Adrenal gland (tissue), 9 donors: ENCODE measurements at regions not wholly inside any gene's neighbourhood (a gene's known extent, or its start where the extent isn't known, plus 50 kb on each side); places are given as distances from the start of the nearest gene placed in this dataset.

Experiments used
- DNase-seq, 7 donors: peaks; one replicate each; pipeline ENCODE4 v3.0.0-alpha.2; 2019 to 2020
- H3K27ac ChIP-seq, 5 donors: fragments of 200-600 bp; sonication (generic) in 4 of 5; 1 replicate in 3 of 5; 2 replicates in 2 of 5; pipeline versions ENCODE4 v1.5.1 to v1.8.0; 2016 to 2020; ENCODE audit warnings: mild to moderate bottlenecking in 1 of 5
- H3K27me3 ChIP-seq: fragments of 200-600 bp; 2 replicates; pipeline ENCODE4 v1.8.0; 2021
- H3K36me3 ChIP-seq, 2 donors: fragments of 200-600 bp; replicated peaks in 1 of 2; 1 replicate in 1 of 2; 2 replicates in 1 of 2; pipeline versions ENCODE4 v1.5.1 to v1.8.0; 2018 to 2022
- H3K4me1 ChIP-seq, 2 donors: fragments of 200-600 bp; replicated peaks in 1 of 2; 1 replicate in 1 of 2; 2 replicates in 1 of 2; pipeline versions ENCODE4 v1.5.1 to v1.8.0; 2018 to 2021
- H3K4me3 ChIP-seq, 4 donors: fragments of 200-600 bp; sonication (generic) in 3 of 4; one replicate each; pipeline ENCODE4 v1.5.1; 2016 to 2018
- H3K9me3 ChIP-seq, 3 donors: fragments of 200-600 bp; sonication (generic) in 1 of 3; replicated peaks in 1 of 3; 1 replicate in 2 of 3; 2 replicates in 1 of 3; pipeline versions ENCODE4 v1.5.1 to v1.8.0; 2016 to 2021
- POLR2A ChIP-seq, 2 donors: fragments of 450-650 bp; IDR thresholded peaks; one replicate each; pipeline ENCODE4 v1.6.1; 2017; ENCODE audit warnings: antibody characterized with exemption in 2 of 2, mild to moderate bottlenecking in 2 of 2, moderate library complexity in 1 of 2
- WGBS, 4 donors: extraction: QIAGEN DNeasy Blood & Tissue Kit in 2 of 4; methylation state at CpG; one replicate each; pipeline versions ENCODE4 v1.1.5 to v1.1.7; 2013 to 2017; 5-methylcytosine and 5-hydroxymethylcytosine counted together
- intact Hi-C, 2 donors: fragments of 100-400 bp; cut with DNase I; formaldehyde crosslinking; loops; one replicate each; pipeline versions ENCODE4 v1.14.1 to v1.15.0; 2022 to 2023
- TF ChIP-seq, protein P1 (sequence below), 6 experiments: fragments of 450-650 bp in 4 of 6; fragments of 200-600 bp in 2 of 6; sonication (generic) in 1 of 6; IDR thresholded peaks; 1 replicate in 5 of 6; 2 replicates in 1 of 6; pipeline versions ENCODE4 v1.5.1 to v1.8.0; 2016 to 2021; ENCODE audit warnings: antibody characterized with exemption in 6 of 6, mild to moderate bottlenecking in 2 of 6, moderate library complexity in 1 of 6
- donor health status: healthy with polysubstance abuse.
- donor health status: Bipolar disorder and iron deficiency.
- donor health status: DM: yes; HTN: yes; CAD: no.
- donor health status: DM: no; HTN: no; CAD: no.
- donor health status: DM: no; HTN: no; CAD: no.

DNA sequence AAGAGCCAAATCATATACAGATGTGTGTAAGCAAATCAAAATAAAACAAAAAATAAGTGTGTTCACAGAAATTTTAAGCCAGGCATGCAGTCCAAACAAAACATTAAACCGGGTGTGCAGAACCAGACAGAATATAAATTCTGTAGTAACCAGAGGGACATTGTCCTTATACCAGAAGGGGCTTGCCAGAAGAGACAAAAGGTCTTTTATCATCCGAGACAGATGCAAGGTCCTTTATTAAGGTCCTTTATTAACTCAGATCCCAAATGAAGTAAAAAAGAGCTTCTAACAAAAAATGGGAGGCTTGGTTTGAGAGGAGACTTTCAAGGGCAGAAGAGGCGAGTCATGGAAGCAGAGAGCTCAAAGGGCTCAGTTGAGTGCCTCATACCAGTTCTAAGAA lies 59.2 kb downstream of the RGS12 start:
- 44 to 56% (median 53%) methylated on average over 3 of the region's 3 CpGs for WGBS, 4 donors
- Histone ChIP-seq H3K27me3 (no peaks in the 10 kb centered on the region), H3K9me3 (no peaks in the 10 kb centered on the region), H3K27ac (peak overlapping the region in 4 of 5 donors; percentile 28 to 53 (median 38)), H3K4me3 (no peak overlapping the region), H3K36me3 (no peaks in the 10 kb centered on the region), H3K4me1 (peaks cover 5 to 24% of the 10 kb centered on the region in 2 donors)
- TF ChIP-seq POLR2A (IDR thresholded peaks at IDR 0.05): no peak
- TF ChIP-seq, protein P1, sequence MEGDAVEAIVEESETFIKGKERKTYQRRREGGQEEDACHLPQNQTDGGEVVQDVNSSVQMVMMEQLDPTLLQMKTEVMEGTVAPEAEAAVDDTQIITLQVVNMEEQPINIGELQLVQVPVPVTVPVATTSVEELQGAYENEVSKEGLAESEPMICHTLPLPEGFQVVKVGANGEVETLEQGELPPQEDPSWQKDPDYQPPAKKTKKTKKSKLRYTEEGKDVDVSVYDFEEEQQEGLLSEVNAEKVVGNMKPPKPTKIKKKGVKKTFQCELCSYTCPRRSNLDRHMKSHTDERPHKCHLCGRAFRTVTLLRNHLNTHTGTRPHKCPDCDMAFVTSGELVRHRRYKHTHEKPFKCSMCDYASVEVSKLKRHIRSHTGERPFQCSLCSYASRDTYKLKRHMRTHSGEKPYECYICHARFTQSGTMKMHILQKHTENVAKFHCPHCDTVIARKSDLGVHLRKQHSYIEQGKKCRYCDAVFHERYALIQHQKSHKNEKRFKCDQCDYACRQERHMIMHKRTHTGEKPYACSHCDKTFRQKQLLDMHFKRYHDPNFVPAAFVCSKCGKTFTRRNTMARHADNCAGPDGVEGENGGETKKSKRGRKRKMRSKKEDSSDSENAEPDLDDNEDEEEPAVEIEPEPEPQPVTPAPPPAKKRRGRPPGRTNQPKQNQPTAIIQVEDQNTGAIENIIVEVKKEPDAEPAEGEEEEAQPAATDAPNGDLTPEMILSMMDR (IDR thresholded peaks at IDR 0.05): no peak
- intact Hi-C loops: no loop called here
- peak in 2 of 7 donors; percentile 11 to 29 for DNase-seq

DNA sequence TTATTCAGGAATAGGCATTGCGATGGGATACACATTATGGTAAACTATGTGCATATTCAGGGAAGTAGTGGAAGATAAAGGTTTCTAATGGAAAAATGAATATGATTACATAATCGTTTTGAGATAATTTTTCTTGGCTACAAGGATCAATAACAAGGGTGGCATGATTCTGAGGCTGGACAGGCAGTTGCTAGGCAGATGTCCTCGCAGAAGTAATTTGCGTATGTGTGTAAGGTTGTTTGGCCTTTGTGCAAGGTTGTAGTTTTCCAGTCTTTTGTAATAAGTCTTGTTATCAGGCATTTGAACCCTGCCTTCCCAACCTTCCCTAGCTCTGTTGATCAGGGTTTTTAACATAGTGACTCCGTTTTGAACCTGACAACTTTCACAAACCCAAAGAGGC lies 59.7 kb downstream of the RGS12 start:
- no peak for TF ChIP-seq POLR2A (IDR thresholded peaks at IDR 0.05)
- no peaks in the 10 kb centered on the region for H3K36me3 ChIP-seq
- peak in 4 of 7 donors; percentile 19 to 67 (median 41) for DNase-seq
- peak overlapping the region in 4 of 5 donors; percentile 28 to 53 (median 38) for H3K27ac ChIP-seq
- peaks cover 5 to 24% of the 10 kb centered on the region in 2 donors for H3K4me1 ChIP-seq
- 71 to 82% (median 76%) methylated on average over 5 of the region's 5 CpGs for WGBS, 4 donors
- intact Hi-C loops: no loop called here
- no peak overlapping the region for H3K4me3 ChIP-seq
- no peaks in the 10 kb centered on the region for H3K27me3 ChIP-seq
- H3K9me3 ChIP-seq: no peaks in the 10 kb centered on the region

DNA sequence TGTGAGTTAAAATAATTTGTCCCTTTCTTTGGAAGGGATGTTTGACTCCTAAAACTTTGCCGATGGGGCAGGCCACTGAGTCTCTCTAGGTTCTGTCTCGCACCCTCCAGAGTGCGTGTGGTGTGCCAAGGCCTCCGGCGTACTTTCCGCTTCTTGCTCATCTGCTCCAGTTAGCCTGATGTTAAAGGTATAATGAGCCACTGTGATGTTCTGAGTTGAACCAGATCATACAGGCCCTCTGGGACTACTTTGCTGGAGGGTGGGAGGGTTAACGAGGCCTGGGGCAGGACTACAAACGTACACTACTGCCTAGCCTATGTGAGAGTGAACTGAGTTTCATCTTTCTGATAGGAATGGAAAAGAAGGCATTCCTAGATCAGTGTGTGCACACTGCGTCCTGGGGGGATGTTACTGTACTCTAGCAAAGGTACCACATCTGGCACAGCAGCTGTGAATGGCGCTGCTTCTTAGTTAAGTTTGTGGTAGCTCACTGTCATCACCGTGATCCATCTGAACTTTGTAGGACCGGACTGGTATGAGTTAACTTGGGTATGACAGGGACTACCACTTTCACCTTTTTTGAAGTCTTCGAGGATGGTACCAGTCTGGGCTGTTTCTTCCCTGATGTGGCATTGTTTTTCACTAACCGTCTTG lies 60.2 kb downstream of the RGS12 start:
- no peak overlapping the region for H3K4me3 ChIP-seq
- DNase-seq: peak in 3 of 7 donors; percentile 15 to 38 (median 17)
- 96 to 98% (median 97%) methylated on average over 12 to 14 of the region's 14 CpGs for WGBS, 4 donors
- H3K9me3 ChIP-seq: no peaks in the 10 kb centered on the region
- intact Hi-C loops: no loop called here
- H3K4me1 ChIP-seq: peaks cover 5 to 24% of the 10 kb centered on the region in 2 donors
- H3K36me3 ChIP-seq: no peaks in the 10 kb centered on the region
- no peaks in the 10 kb centered on the region for H3K27me3 ChIP-seq
- TF ChIP-seq, protein P1 (IDR thresholded peaks at IDR 0.05): no peak
- no peak for TF ChIP-seq POLR2A (IDR thresholded peaks at IDR 0.05)
- peak overlapping the region in 4 of 5 donors; percentile 2 to 53 (median 38) for H3K27ac ChIP-seq

DNA sequence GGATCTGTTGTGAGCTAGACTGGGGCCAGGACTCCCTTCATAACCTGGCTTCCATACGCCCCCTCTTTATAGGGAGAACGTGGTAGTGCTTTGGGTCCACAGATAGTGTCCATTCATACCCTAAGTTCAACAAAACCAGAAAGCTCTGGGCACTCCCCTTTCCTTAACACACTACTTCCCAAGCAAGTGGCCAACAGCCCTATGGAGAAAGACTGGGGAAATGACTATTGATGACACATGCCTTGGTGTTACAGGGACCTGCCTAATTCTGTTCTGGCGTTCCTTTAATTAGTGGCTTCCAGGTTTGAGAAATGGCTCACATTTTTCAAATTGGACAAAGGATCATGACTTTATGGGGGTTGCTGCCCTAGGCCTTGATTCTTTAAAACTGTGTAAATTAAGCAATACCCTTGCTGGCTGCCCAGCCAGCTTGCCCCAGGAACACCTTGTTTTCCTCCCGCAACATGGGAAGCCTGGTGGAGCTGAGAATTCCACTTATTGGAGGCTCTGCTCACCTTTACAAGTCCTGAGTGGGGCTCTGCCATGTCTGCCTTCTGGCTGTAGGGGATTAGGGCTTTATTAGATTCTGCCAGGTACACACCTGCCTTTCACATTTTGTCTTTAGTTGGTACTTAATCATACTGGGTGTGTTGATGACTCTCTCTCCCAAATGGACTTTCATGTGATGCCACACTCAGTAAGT lies 61.1 kb downstream of the RGS12 start:
- DNase-seq: peak in 3 of 7 donors; percentile 10 to 37 (median 13)
- intact Hi-C loops: no loop called here
- no peaks in the 10 kb centered on the region for H3K9me3 ChIP-seq
- TF ChIP-seq, protein P1 (IDR thresholded peaks at IDR 0.05): no peak
- no peak for TF ChIP-seq POLR2A (IDR thresholded peaks at IDR 0.05)
- no peaks in the 10 kb centered on the region for H3K36me3 ChIP-seq
- WGBS, 4 donors: 92 to 98% (median 95%) methylated on average over 4 of the region's 4 CpGs
- H3K27me3 ChIP-seq: no peaks in the 10 kb centered on the region
- no peak overlapping the region for H3K4me3 ChIP-seq
- peaks cover 5 to 18% of the 10 kb centered on the region in 2 donors for H3K4me1 ChIP-seq
- H3K27ac ChIP-seq: peak overlapping the region in 1 of 5 donors; percentile 45
